ENCODE measurements at regions not wholly inside any gene's neighbourhood (a gene's known extent, or its start where the extent isn't known, plus 50 kb on each side); places are given as distances from the start of the nearest gene placed in this dataset.

- TF ChIP-seq CTCF (IDR thresholded peaks at IDR 0.05; ENCODE audit: low read depth, low read length) (no peak), MAX (IDR thresholded peaks at IDR 0.05; ENCODE audit: low read depth, low read length) (no peak), POLR2A (IDR thresholded peaks at IDR 0.05; ENCODE audit: extremely low read depth, insufficient read length) (no peak)
These were observed 215.5 kb downstream of the POSTN start for GRCh38 chr13:37383046-37383445.

Measured in NB4 (cell line).